ENCODE measurements at regions not wholly inside any gene's neighbourhood (a gene's known extent, or its start where the extent isn't known, plus 50 kb on each side); places are given as distances from the start of the nearest gene placed in this dataset.
"Not testable (repeated sequence)": the region's sequence is repeated elsewhere in the genome, so short reads cannot be mapped to it uniquely, and the experiment has no call there.

GRCh38 chr15:96914081-96914480 lies 583.6 kb downstream of the NR2F2 start:
- DNase-seq: no peak

GRCh38 chr15:96916750-96917149 lies 586.2 kb downstream of the NR2F2 start:
- no peak for DNase-seq

DNA sequence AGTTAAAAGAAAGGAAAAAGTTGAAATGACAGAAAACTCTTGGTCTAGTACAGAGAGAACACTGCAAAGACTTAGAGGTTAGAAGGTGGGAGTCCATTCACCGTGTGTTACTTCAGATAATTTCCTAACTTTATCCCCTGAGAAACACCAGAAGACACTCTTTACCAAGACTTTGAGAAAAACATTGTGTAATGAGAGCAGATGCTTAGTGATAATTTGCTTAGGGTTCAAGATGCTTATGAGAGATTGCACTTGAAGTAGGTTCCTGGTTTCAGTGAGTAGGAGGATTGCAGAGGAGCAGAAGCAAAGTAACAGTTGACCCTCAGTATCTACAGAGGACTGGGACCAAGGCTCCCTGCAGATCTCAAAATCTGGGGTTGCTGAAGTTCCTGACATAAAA lies 594.1 kb downstream of the NR2F2 start:
- no peak for DNase-seq

- DNase-seq: no peak
Observed at GRCh38 chr15:96947296-96948229, 617.1 kb downstream of the NR2F2 start.

GRCh38 chr15:96948981-96949380 lies 618.5 kb downstream of the NR2F2 start:
- DNase-seq: no peak

DNA sequence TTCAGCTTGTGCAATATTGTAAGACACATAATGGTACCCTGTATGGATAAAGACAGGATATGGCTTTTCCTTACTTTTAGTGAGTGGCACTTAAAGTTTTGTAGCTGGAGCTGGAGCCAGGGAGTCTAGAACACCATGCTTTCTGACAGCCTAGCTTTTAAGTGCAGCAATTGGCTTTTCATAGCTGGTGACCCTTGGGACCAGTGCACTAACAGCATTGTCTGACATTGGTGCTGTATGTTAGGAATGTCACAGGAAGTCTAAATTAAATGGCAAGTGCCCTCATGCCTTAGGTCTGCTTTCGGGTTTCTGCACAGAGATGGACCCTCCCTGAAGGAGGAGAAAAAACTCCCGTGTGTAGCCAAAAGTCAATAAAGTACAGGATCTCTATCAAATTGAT lies 628.2 kb downstream of the NR2F2 start:
- no peak for DNase-seq

DNA sequence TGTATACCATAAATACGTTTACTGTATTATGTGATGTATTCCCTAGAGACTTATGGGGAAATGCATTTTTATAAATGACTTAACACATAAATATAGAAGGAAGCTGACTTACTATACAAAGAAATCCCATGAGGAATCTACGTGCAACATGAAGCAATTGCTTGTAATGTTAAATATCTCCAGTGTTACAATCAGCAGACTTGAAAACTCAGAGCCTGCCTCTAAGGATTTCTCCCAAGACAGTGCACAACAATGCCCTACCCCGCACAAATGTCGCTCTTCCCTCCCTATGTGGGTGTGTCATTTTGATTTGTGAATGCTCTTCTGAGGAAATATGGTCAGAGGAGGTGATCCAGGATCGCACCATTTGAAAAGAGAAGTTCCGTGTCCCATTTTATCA lies 629.0 kb downstream of the NR2F2 start:
- no peak for DNase-seq

- DNase-seq: no peak
Observed at GRCh38 chr15:96960711-96961480, 630.4 kb downstream of the NR2F2 start.

- no peak for DNase-seq
Observed at GRCh38 chr15:96966554-96966953, 636.1 kb downstream of the NR2F2 start.

GRCh38 chr15:96969732-96970710 lies 639.5 kb downstream of the NR2F2 start:
- no peak for DNase-seq

GRCh38 chr15:96972201-96972600 lies 641.7 kb downstream of the NR2F2 start:
- DNase-seq: no peak

DNA sequence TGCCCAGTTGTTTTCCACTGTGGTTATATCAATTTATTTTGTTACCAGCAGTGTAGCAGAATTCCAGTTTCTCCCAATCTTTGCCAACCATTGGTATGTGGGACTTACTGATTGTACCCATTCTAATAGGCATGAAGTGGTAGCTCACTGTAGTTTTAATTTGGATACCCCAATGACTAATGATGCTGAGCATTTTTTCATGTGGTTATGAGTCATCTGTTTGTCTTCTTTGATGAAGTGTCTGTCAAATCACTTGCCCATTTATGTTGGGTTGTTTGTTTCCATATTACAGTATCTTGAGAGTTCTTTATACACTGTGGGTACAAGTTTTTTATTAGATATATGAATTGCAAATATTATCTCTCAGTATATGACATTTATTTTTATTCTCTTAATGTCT lies 644.3 kb downstream of the NR2F2 start:
- DNase-seq: no peak

DNA sequence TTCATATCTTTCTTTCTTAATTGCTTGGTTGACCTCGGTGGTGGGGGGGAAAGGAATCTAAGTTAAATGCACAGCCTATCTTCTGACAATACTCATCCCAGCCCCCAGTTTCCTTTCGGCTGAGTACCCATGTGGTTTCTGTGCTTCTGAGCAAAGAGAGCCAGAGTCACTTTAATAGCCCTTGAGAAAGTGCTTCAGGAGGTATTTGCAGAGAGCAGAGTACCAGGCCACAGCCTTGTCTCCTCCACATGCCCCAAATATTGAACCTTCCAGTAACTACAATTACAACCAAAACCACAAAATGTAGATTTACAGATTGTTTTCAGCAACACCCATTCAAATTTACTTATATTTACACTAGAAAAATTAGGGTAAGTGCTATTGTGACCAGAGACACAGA lies 647.4 kb downstream of the NR2F2 start:
- DNase-seq: no peak

- no peak for DNase-seq
Observed at GRCh38 chr15:96978937-96979473, 648.5 kb downstream of the NR2F2 start.

DNA sequence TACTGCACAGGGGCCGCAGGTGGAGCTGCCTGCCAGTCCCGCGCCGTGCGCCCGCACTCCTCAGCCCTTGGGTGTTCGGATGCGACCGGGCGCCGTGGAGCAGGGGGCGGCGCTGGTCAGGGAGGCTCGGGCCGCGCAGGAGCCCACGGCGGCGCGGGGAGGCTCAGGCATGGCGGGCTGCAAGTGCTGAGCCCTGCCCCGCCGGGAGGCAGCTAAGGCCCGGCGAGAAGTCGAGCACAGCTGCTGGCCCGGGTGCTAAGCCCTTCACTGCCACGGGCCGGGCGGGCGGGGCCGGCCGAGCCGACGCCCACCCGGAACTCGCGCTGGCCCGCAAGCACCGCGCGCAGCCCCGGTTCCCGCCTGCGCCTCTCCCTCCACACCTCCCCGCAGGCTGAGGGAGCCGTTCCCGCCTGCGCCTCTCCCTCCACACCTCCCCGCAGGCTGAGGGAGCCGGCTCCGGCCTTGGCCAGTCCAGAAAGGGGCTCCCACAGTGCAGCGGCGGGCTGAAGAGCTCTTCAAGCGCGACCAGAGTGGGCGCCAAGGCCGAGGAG lies 653.7 kb downstream of the NR2F2 start:
- DNase-seq: not testable (repeated sequence)

DNA sequence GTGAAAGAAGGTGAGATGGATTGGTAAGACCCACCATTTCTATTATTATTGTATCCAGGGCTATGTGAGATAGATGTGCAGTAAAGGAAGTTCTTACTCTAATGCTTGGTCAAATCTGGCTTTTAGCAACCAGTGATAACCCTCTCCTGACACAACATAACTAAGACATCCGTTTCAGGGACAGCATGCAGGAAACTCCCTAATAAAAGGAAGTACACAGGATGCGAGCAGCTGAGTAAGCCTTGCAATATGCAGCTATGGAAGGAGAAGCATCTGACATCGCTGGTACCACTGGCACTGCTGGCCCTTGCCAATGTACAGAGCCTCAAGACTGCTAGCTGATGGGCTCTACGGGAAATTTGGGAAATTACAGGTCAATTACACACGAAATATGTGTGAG lies 662.3 kb downstream of the NR2F2 start:
- no peak for DNase-seq

- no peak for DNase-seq
Observed at GRCh38 chr15:96997538-96997937, 667.0 kb downstream of the NR2F2 start.

- DNase-seq: no peak
Observed at GRCh38 chr15:97009031-97009431, 678.5 kb downstream of the NR2F2 start.

DNA sequence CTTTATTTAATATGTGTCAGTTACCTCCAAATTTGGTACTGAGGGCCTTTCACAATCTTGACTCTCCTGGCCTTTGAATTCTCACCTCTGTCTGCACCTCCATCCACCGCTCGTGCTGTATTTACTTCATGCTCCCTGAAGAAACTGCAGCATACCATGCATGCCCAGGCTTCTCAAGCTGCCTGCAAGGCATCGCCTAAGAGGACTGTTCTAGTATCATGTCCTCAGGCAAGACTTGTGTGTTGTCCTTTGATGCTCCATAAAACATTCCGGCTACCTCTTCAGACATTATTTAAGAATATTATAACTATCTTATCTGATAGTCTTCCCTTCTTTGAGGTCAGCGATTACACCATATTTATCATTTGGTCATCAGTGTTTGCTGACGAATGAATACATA lies 682.5 kb downstream of the NR2F2 start:
- DNase-seq: no peak

- DNase-seq: no peak
Observed at GRCh38 chr15:97013491-97013890, 683.0 kb downstream of the NR2F2 start.

DNA sequence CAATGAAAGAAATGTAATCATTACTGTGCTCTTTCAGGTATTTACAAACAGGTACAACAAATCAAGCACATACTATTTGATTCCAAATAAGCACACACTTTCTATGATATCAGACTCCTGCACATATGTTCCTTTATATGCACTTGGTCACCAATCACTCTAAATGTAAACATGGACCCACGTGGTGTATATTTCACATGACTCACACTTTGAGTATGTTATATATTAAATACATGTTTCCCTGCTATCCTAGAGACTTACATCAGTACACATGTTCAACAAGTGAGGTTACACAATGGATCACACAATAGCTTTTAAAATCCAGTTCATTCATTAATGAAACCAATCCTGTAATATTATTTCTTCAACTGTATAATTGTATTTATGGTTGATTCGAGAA lies 683.5 kb downstream of the NR2F2 start:
- DNase-seq: no peak

DNA sequence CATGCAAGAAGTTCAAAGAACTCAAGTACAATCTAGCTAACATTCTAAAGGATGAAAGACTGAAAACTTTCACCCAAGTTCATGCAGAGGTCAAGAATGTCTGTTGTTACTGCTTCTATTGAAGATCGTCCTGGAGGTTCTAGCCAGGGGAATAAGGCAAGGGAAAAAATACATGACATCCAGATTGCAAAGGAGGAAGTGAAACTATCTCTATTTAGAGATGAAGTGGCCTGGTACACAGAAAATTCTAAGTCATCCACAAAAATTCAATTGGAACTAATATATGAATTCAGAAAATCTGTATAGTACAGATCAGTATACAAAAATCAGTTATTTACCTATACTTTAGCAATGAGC lies 693.0 kb downstream of the NR2F2 start:
- no peak for DNase-seq

Measured in skin of body (tissue), 1 donor.